ENCODE measurements at regions not wholly inside any gene's neighbourhood (a gene's known extent, or its start where the extent isn't known, plus 50 kb on each side); places are given as distances from the start of the nearest gene placed in this dataset.

DNA sequence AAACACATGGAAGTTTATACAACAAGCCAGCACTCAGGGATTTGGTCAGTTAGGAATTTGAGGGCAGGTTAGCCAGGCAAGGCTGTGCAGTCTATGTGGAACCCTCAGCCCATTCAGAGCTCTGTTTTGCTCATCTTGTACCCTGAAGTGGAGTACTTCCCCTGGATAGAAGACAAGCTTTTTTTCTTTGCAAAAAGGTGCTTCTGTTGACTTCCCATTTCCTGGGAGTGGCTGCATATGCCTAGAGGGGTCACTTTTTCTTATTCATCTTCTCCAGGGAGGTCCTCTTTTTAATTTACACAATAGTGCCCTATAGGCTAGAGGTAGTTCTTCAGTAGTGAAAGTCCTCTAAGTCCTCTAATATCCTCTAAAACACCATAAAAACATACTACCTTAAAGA is 225.0 kb upstream of the P2RY1 start:
- peaks cover 5% of the 10 kb centered on the region for H3K9me3 Mint-ChIP-seq
- no peak overlapping the region for H3K4me3 Mint-ChIP-seq
- DNase-seq, result no peak
- H3K36me3 Mint-ChIP-seq (ENCODE audit: low read depth), result no peaks in the 10 kb centered on the region
- Histone ChIP-seq H3K9me3 (ENCODE audit: control insufficient read depth, low read length) (peaks cover 3% of the 10 kb centered on the region), H3K9ac (ENCODE audit: extremely low read depth, low read length, poor library complexity, severe bottlenecking) (no peak overlapping the region), H3K36me3 (ENCODE audit: control insufficient read depth, insufficient read depth, low read length) (no peaks in the 10 kb centered on the region), H3K27ac (ENCODE audit: low read depth, low read length) (no peak overlapping the region), H3K4me1 (ENCODE audit: control insufficient read depth, insufficient read depth, low read length) (no peaks in the 10 kb centered on the region), H3K27me3 (ENCODE audit: control insufficient read depth, insufficient read depth, low read length, poor library complexity, severe bottlenecking) (no peaks in the 10 kb centered on the region), H3K4me3 (ENCODE audit: low read length) (no peak overlapping the region)
- no peak overlapping the region for H3K27ac Mint-ChIP-seq
- TF ChIP-seq, protein P1, sequence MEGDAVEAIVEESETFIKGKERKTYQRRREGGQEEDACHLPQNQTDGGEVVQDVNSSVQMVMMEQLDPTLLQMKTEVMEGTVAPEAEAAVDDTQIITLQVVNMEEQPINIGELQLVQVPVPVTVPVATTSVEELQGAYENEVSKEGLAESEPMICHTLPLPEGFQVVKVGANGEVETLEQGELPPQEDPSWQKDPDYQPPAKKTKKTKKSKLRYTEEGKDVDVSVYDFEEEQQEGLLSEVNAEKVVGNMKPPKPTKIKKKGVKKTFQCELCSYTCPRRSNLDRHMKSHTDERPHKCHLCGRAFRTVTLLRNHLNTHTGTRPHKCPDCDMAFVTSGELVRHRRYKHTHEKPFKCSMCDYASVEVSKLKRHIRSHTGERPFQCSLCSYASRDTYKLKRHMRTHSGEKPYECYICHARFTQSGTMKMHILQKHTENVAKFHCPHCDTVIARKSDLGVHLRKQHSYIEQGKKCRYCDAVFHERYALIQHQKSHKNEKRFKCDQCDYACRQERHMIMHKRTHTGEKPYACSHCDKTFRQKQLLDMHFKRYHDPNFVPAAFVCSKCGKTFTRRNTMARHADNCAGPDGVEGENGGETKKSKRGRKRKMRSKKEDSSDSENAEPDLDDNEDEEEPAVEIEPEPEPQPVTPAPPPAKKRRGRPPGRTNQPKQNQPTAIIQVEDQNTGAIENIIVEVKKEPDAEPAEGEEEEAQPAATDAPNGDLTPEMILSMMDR (conservative IDR thresholded peaks at IDR 0.05), result no peak
- H3K27me3 Mint-ChIP-seq (ENCODE audit: insufficient read depth), result no peaks in the 10 kb centered on the region
- H3K4me1 Mint-ChIP-seq, result no peaks in the 10 kb centered on the region

DNA sequence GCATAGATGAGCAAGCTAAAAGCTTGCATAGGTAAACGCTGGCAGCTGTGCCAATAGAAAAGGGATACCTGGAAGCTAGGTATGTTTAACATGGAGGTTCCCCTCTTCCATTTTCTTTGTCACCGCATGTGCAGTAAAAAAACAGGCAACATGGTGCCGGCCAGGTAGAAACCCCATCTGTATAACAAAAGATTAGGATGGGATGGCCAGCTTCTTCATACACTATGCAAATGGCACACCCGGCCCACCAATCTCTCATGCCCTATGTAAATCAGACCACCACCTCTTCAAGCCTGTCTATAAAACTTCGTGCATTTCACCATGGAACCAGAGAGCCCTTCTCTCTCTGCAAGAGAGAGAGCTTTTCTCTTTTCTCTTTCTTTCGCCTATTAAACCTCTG is 224.3 kb upstream of the P2RY1 start:
- H3K27ac Mint-ChIP-seq, result no peak overlapping the region
- no peaks in the 10 kb centered on the region for H3K9me3 Mint-ChIP-seq
- Histone ChIP-seq H3K27me3 (ENCODE audit: control insufficient read depth, insufficient read depth, low read length, poor library complexity, severe bottlenecking) (no peaks in the 10 kb centered on the region), H3K9me3 (ENCODE audit: control insufficient read depth, low read length) (no peaks in the 10 kb centered on the region), H3K36me3 (ENCODE audit: control insufficient read depth, insufficient read depth, low read length) (no peaks in the 10 kb centered on the region), H3K27ac (ENCODE audit: low read depth, low read length) (no peak overlapping the region), H3K4me3 (ENCODE audit: low read length) (no peak overlapping the region), H3K9ac (ENCODE audit: extremely low read depth, low read length, poor library complexity, severe bottlenecking) (no peak overlapping the region), H3K4me1 (ENCODE audit: control insufficient read depth, insufficient read depth, low read length) (no peaks in the 10 kb centered on the region)
- no peaks in the 10 kb centered on the region for H3K4me1 Mint-ChIP-seq
- no peak for DNase-seq
- no peaks in the 10 kb centered on the region for H3K36me3 Mint-ChIP-seq (ENCODE audit: low read depth)
- H3K4me3 Mint-ChIP-seq, result no peak overlapping the region
- no peaks in the 10 kb centered on the region for H3K27me3 Mint-ChIP-seq (ENCODE audit: insufficient read depth)
- TF ChIP-seq, protein P1 (conservative IDR thresholded peaks at IDR 0.05), result no peak
- WGBS, 2 experiments (ENCODE audit: insufficient coverage in 1 of 2, insufficient read length in 1 of 2), result 70 to 82% methylated on average over 4 to 6 of the region's 6 CpGs

DNA sequence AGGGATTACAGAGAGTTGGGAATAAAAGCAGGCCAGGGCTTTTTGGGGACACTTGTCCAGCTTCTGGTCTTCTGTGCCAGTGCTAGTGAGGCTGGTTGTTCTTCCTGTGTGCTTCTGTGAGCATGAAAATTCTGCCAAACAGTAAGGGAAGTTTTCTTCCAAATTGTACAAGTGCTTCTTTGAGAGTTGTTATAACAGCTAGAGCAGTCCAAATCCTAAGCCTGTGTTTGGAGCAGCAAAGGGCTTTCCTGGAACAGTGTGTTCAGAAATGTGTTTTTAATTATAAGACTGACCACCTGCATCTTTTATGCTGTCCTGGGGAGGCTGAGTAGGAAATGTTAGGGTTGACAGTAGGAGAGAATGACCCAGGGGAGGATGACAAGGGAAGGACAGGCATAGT is 223.0 kb upstream of the P2RY1 start:
- no peaks in the 10 kb centered on the region for H3K36me3 Mint-ChIP-seq (ENCODE audit: low read depth)
- no peaks in the 10 kb centered on the region for H3K9me3 Mint-ChIP-seq
- H3K4me3 ChIP-seq (ENCODE audit: low read length), result no peak overlapping the region
- H3K27ac Mint-ChIP-seq, result no peak overlapping the region
- no peaks in the 10 kb centered on the region for H3K27me3 Mint-ChIP-seq (ENCODE audit: insufficient read depth)
- no peaks in the 10 kb centered on the region for H3K4me1 Mint-ChIP-seq
- no peak overlapping the region for H3K9ac ChIP-seq (ENCODE audit: extremely low read depth, low read length, poor library complexity, severe bottlenecking)
- TF ChIP-seq, protein P1 (conservative IDR thresholded peaks at IDR 0.05), result no peak
- no peaks in the 10 kb centered on the region for H3K27me3 ChIP-seq (ENCODE audit: control insufficient read depth, insufficient read depth, low read length, poor library complexity, severe bottlenecking)
- no peaks in the 10 kb centered on the region for H3K36me3 ChIP-seq (ENCODE audit: control insufficient read depth, insufficient read depth, low read length)
- H3K4me3 Mint-ChIP-seq, result no peak overlapping the region
- H3K27ac ChIP-seq (ENCODE audit: low read depth, low read length), result no peak overlapping the region
- no peaks in the 10 kb centered on the region for H3K4me1 ChIP-seq (ENCODE audit: control insufficient read depth, insufficient read depth, low read length)
- no peaks in the 10 kb centered on the region for H3K9me3 ChIP-seq (ENCODE audit: control insufficient read depth, low read length)
- no peak for DNase-seq

Data from endodermal cell (in vitro differentiated cells).